CD8-positive, alpha-beta memory T cell (primary cell): ENCODE measurements at regions not wholly inside any gene's neighbourhood (a gene's known extent, or its start where the extent isn't known, plus 50 kb on each side); places are given as distances from the start of the nearest gene placed in this dataset.

Experiments used
- CTCF ChIA-PET: fragments of 350-600 bp; sonication (Branson Sonifier 250); formaldehyde crosslinking; loops from one replicate; lab custom pipeline; 2021; ENCODE audit warnings: antibody characterized with exemption; lab: Charles Lee
- POLR2A ChIA-PET: fragments of 350-600 bp; sonication (Branson Sonifier 250); formaldehyde crosslinking; loops from one replicate; lab custom pipeline; 2021; ENCODE audit warnings: antibody characterized with exemption; lab: Charles Lee
- DNase-seq, 5 donors: peaks; one replicate each; pipeline versions ENCODE4 v3.0.0 to v3.0.0-alpha.2; 2020 to 2022; ENCODE audit warnings: mixed read lengths in 1 of 5
- H3K27ac ChIP-seq: one replicate; pipeline ENCODE4 v1.7.0; 2013; ENCODE audit warnings: low read depth, mild to moderate bottlenecking, low read length, moderate library complexity
- H3K27me3 ChIP-seq: 2 replicates; pipeline ENCODE4 v1.7.0; 2013; ENCODE audit warnings: low read length, mild to moderate bottlenecking; ENCODE audit not compliant: insufficient read depth, poor library complexity, severe bottlenecking
- H3K36me3 ChIP-seq: 2 replicates; pipeline ENCODE4 v1.7.0; 2013; ENCODE audit warnings: mild to moderate bottlenecking, low read length, moderate library complexity; ENCODE audit not compliant: insufficient read depth
- H3K4me1 ChIP-seq: 2 replicates; pipeline ENCODE4 v1.7.0; 2013; ENCODE audit warnings: mild to moderate bottlenecking, low read length, moderate library complexity; ENCODE audit not compliant: insufficient read depth
- H3K4me3 ChIP-seq: 2 replicates; pipeline ENCODE4 v1.7.0; 2013; ENCODE audit warnings: mild to moderate bottlenecking, low read length
- H3K9me3 ChIP-seq: 2 replicates; pipeline ENCODE4 v1.7.0; 2013; ENCODE audit warnings: mild to moderate bottlenecking, low read length
- H3K27ac Mint-ChIP-seq, 8 donors: one replicate each; pipeline ENCODE4 v1.8.0; 2020 to 2021; ENCODE audit warnings: mixed read lengths in 8 of 8, mild to moderate bottlenecking in 6 of 8, inconsistent platforms in 3 of 8, moderate library complexity in 3 of 8
- H3K27me3 Mint-ChIP-seq, 2 donors: one replicate each; pipeline ENCODE4 v1.8.0; 2020 to 2021; ENCODE audit warnings: mixed read lengths in 2 of 2, mild to moderate bottlenecking in 1 of 2, moderate library complexity in 1 of 2
- H3K36me3 Mint-ChIP-seq, 3 donors: one replicate each; pipeline ENCODE4 v1.8.0; 2020 to 2021; ENCODE audit warnings: mixed read lengths in 3 of 3, inconsistent platforms in 1 of 3, mild to moderate bottlenecking in 1 of 3
- H3K4me1 Mint-ChIP-seq, 3 donors: one replicate each; pipeline ENCODE4 v1.8.0; 2020 to 2021; ENCODE audit warnings: mixed read lengths in 3 of 3, inconsistent platforms in 1 of 3, mild to moderate bottlenecking in 1 of 3
- H3K4me3 Mint-ChIP-seq, 7 donors: one replicate each; pipeline ENCODE4 v1.8.0; 2020 to 2021; ENCODE audit warnings: mixed read lengths in 7 of 7, mild to moderate bottlenecking in 6 of 7, moderate library complexity in 4 of 7, inconsistent platforms in 2 of 7
- H3K9me3 Mint-ChIP-seq, 5 donors: one replicate each; pipeline ENCODE4 v1.8.0; 2020 to 2022; ENCODE audit warnings: mixed read lengths in 5 of 5, mild to moderate bottlenecking in 3 of 5, moderate library complexity in 2 of 5, inconsistent platforms in 1 of 5

DNA sequence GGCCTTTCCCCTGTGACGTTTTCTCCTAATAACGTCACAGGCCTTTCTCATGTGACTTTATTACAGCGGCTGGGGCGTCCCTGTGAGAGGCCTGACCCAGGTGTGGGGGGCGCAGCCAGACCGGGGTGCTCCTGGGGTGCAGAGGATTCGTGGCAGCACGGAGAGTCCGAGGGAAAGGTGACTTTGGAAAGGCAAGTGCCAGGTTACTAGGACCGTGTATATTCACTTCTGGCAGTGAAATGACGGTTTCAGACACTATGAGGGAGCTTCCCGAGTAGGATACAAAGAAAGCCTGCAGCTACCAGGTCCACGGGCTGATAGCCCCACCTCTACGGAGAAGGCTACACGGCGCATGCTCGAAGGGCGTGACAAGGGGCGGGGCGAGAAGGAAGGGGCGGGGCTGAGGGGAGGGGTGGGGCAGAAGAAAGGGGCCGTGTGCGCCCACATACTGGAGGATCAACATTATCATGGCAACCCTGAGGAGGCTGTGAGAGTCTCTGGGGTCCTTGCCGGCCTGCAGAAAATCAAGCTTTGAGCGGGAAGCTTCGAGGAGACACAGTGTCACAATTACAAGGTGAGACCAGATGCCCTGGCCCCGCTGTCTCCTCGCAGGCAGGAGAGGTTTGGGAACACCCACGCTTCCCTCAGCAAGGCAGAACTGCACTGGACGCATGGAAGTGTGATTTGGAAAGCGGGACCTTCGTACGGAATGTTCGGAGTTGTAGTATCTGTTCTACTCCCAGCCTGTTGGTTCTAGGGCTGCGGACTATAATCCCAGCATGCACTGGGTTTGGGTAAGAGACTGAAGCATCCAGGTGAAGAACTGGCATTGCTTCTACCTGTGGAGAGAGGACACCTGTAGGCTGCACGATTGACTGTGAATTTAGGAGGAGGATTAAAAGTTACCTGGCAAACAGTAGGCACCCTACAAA is 54.4 kb upstream of the ZNF337 start:
- CTCF ChIA-PET: no interaction called here
- Histone ChIP-seq H3K27me3 (no peaks in the 10 kb centered on the region), H3K4me3 (peak overlapping the region; percentile 74), H3K4me1 (peaks cover 12% of the 10 kb centered on the region), H3K9me3 (no peaks in the 10 kb centered on the region), H3K27ac (no peak overlapping the region), H3K36me3 (no peaks in the 10 kb centered on the region)
- peak; percentile 29 to 70 (median 54) for DNase-seq
- Mint-ChIP-seq H3K36me3 (peaks cover 0 to 1% (median 0%) of the 10 kb centered on the region in 3 donors), H3K4me1 (peaks cover 7 to 21% (median 11%) of the 10 kb centered on the region in 3 donors), H3K27me3 (no peaks in the 10 kb centered on the region), H3K4me3 (peak overlapping the region; percentile 75 to 91 (median 87)), H3K27ac (peak overlapping the region; percentile 50 to 89 (median 82)), H3K9me3 (no peaks in the 10 kb centered on the region)
- POLR2A ChIA-PET: no interaction called here

DNA sequence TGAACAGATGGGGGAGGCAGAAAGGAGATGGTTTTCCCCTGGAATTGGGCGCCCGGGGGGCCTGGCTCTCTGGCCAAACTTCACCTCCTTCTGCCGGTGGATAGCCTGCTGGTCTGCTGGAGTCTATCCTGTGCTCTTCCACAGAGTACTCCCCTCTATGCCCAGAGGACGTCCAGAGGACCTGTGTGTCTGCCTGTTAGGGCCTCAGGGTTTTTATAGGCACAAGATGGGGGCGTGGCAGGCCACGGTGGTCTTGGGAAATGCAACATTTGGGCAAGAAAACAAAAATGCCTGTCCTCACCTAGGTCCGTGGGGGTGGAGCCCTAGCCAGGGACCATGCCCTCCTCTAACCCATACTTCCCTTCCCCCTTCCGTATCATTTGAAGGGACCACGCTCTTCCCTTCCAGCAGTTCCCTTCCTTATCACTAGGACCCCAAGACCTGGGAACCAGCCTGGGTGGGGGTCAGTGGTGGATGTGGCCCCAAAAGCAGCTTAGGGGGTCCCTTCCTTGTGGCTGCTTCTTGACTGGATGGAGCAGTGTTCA is 53.6 kb upstream of the ZNF337 start:
- Mint-ChIP-seq H3K27ac (peak overlapping the region in 6 of 8 donors; percentile 50 to 89 (median 80)), H3K36me3 (peaks cover 0 to 1% (median 0%) of the 10 kb centered on the region in 3 donors), H3K4me1 (peaks cover 7 to 21% (median 11%) of the 10 kb centered on the region in 3 donors), H3K27me3 (no peaks in the 10 kb centered on the region), H3K4me3 (peak overlapping the region; percentile 75 to 91 (median 87)), H3K9me3 (no peaks in the 10 kb centered on the region)
- H3K27ac ChIP-seq: no peak overlapping the region
- peak overlapping the region; percentile 74 for H3K4me3 ChIP-seq
- no peaks in the 10 kb centered on the region for H3K9me3 ChIP-seq
- H3K36me3 ChIP-seq: no peaks in the 10 kb centered on the region
- H3K4me1 ChIP-seq: peaks cover 12% of the 10 kb centered on the region
- H3K27me3 ChIP-seq: no peaks in the 10 kb centered on the region
- CTCF ChIA-PET: no interaction called here
- POLR2A ChIA-PET: no interaction called here
- no peak for DNase-seq

GRCh38 chr20:25749649-25750048 is 53.0 kb upstream of the ZNF337 start:
- H3K4me3 Mint-ChIP-seq: peak overlapping the region in 3 of 7 donors; percentile 14 to 39 (median 32)
- ChIA-PET CTCF (no interaction called here), POLR2A (no interaction called here)
- no peaks in the 10 kb centered on the region for H3K27me3 Mint-ChIP-seq
- H3K9me3 Mint-ChIP-seq: no peaks in the 10 kb centered on the region
- no peaks in the 10 kb centered on the region for H3K9me3 ChIP-seq
- no peak for DNase-seq
- peak overlapping the region in 1 of 8 donors; percentile 66 for H3K27ac Mint-ChIP-seq
- no peaks in the 10 kb centered on the region for H3K36me3 ChIP-seq
- no peak overlapping the region for H3K4me3 ChIP-seq
- H3K4me1 ChIP-seq: peaks cover 12% of the 10 kb centered on the region
- H3K27ac ChIP-seq: no peak overlapping the region
- no peaks in the 10 kb centered on the region for H3K27me3 ChIP-seq
- H3K36me3 Mint-ChIP-seq: peaks cover 0 to 1% (median 0%) of the 10 kb centered on the region in 3 donors
- peaks cover 7 to 21% (median 11%) of the 10 kb centered on the region in 3 donors for H3K4me1 Mint-ChIP-seq
